GM19328 (cell line): ENCODE measurements at regions not wholly inside any gene's neighbourhood (a gene's known extent, or its start where the extent isn't known, plus 50 kb on each side); places are given as distances from the start of the nearest gene placed in this dataset.

ENCODE experiments used
- ATAC-seq: cut with Tn5 transposase; IDR thresholded peaks from one replicate; pipeline ENCODE4 v1.9.1; 2021; ENCODE audit warnings: mild to moderate bottlenecking, moderate library complexity; ENCODE audit not compliant: unreplicated experiment

DNA sequence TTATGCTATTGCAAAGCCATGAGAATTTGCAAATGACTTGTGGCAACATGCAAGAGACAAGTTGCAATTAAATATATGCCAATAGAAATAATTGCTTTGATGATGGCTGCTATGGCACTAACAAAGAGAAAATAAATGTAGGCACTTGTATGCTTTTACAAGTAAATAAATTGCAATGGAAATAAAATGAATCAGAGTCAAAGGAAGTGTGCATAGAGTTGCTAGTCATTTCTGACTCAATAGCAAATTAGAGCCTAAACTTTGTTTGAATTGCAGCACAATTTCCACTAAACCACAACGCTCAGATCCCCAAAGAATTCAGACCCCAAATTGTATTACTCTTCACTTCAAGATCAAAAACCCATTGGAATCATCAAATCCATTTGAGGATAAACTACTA lies 792.1 kb upstream of the ARGLU1 start:
- no peak for ATAC-seq

DNA sequence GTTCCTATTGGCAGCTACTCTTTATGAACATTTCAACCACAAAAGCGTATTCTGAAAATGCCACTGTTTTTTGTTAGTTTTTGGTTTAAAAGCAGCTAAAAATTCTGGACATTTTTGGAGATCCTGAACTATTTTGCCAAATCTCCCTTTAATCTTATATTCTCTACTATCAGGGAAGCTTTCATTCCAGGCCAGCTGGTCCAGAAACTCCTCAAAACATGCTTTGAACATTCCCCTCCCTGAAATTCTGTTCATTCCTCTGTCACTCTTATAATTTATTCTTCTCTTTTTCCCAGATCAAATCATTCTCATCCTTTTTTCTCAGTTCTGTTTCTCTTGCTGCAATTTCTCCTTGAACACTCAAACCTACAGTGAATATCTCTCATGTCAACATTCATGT lies 790.9 kb upstream of the ARGLU1 start:
- ATAC-seq: no peak

DNA sequence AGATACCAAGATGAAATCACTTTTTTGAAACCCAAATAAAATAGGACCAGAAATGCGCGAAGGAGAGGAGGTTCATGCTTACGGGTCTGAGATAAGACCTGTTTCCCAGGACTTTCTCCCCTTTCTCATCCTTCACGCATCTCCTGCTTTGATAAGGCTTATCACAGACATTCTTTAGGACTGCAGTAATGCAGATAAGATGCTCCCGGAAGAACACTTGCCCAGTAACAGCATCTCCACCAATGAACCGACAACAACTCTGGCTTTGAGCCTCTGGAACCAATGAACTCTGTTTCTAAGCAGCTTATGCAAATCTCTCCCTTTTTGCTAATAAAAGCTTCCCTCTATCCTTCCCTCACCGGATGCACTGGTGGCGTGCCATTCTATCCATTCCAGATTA lies 783.4 kb upstream of the ARGLU1 start:
- no peak for ATAC-seq

DNA sequence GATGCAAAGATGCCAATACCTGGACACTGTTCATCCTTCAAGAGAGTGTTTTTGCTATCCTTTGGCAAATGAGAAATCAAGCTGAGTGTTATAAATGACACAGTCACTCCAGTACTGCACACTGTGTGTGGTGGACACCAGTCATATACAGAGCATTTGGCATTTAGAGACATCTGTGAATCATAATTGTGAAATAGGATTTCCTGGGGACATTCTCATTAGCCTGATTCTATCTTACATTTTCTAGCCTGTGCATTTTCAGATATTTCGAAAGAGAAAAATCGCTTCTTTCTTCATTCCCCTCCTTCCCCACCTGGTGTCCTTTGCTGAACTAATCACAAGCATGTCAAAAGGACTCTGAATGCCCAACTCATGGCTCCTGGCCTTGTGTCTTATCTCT lies 781.0 kb upstream of the ARGLU1 start:
- ATAC-seq: no peak

DNA sequence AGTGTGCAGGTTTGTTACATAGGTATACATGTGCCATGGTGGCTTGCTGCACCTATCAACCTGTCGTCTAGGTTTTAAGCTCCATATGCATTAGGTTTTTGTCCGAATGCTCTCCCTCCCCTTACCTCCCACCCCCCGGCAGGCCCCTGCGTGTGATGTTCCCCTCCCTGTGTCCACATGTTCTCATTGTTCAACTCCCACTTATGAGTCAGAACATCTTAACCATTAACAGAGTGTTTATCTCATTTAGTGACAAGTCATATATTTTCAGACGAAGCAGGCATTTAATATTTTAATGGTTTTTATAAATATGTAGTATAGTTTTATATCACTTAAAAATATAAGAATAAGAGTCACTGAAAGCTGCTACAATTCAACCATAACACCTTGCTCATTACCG lies 780.5 kb upstream of the ARGLU1 start:
- no peak for ATAC-seq

DNA sequence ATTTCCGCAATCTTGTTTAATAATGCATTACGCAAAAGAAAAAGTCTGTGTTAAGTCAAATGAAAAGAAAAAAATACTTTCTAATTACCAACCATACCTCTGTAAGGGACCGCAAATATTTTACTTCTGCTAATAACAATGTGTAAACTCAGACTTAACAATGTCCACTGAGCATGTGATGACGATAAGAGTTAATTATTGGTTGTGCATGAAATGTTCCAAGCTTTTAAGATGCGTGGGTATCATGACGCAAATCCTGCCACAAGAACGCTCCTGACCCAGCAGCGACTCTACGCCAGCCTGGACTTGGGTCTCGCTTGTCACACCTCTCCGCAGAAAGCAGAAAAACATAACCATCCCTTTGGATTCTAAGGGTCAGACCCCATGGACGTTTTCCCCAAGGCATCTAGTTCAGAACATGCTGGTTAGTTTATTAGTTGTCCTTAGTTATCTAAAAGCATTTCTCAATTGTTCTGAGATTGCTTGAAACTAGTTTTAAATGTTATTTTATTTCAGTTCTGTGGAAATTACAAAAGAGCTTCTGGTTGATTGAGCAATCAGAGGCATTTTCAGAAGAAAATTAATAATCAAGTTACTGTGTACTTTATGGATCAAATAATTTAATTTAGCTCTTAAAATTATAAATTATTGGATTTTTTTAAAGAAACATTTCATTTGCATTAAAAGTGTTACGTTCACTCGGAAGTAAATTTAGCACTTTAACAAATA lies 779.9 kb upstream of the ARGLU1 start:
- ATAC-seq: no peak

DNA sequence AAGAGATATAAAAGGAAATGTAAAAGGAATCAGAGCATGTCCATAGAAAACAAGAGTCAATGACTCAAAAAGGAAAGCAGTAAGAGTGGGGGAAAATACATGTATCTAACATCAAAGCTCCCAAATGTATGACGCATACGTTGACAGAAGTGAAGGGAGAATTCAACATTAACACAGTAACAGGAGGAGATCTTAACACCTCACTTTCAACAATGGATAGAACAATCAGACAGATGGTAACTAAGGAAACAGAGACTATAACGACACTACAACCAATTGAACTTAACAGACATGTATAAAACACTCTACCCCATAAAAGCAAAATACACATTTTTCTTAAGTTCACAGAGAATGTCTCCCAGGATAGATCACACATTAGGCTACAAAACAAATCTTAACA lies 774.8 kb upstream of the ARGLU1 start:
- ATAC-seq: no peak

DNA sequence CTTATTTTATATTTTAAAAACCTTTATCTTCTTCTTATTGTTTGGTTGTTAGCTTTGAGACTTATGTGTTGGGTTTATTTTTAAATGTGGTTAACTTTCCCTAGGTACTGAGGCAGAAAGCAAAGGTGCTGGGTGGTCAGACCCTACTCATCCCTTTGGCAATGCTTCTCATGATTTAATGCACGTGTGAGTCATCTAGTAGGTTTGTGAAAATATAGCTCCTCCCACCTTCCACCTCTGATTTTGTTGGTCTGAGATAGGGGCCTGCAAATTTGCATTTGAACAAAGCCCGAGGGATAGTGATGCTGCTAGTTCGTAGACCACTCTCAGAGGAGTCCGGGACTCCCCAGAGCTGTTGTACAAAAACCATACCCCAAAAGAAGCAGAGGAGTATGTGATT lies 771.3 kb upstream of the ARGLU1 start:
- no peak for ATAC-seq

DNA sequence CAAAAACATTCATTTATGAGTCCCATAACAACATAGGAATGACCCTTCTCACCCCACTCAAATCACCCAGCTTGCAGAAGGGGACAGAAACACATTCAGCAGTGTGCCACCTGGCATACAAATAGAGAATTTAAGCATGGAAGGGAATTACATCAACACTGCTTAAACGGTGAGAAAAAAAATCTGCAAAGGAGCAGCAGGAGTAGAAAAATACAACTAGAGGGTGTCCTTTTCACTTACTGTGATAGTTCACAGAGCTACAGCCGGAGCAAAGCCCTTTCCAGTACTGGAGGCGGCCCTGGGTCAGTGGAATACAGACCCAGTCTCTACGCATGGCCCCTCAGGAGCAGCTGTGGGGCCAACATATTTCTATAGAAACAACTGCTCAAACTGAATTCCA lies 764.3 kb upstream of the ARGLU1 start:
- ATAC-seq: no peak

DNA sequence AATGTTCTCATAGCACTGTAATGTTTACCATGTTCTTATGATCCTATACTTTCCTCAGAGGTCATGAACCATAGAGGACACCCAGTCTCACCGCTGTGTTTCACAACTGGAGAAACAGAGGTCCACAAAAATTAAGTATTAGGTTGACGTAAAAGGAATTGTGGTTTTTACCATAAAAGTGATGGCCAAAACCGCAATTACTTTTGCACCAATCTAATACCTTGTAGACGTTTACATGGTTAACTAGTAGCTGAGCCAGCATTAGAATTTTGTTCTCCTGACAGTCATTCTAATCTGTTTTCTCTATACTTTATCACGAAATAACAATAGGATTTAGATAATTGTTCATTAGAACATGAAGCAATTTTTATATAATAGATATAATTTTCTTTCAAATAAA lies 763.4 kb upstream of the ARGLU1 start:
- no peak for ATAC-seq

DNA sequence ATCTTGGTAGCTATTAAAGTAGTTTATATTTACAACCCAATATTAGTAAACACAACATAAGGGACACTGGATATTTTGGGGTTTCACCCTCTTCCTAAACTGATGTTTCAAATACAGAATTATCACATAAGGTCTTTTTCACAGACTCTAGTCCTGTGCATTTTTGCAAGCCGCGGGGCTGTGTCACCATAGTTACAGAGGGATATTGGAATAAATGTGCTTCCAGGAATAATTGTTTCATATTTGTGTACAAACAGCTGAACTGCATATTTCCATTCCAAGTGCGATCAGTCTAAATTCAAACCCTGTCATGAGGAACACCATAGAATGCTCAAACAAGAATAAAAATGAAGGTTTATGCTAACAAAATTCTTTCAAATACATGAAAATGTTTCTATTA lies 762.5 kb upstream of the ARGLU1 start:
- ATAC-seq: no peak

DNA sequence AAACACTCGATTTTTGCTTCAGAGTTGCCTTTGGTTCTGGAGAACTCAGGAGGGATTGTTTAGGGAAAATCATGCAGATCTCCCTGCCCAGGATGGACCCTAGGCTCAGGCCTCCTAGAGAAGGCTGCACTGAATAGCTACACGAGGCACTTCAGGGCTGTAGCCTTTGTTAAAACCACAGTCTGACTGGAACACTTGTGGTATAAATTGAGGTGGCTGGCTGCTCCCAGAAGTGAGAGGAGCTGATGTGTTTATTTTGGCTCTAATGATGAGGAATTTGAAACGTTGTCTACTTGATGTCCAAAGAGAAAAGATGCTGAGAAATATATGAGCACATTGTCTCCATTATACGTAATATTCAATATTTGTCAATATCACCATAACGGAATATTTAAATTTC lies 762.1 kb upstream of the ARGLU1 start:
- no peak for ATAC-seq

DNA sequence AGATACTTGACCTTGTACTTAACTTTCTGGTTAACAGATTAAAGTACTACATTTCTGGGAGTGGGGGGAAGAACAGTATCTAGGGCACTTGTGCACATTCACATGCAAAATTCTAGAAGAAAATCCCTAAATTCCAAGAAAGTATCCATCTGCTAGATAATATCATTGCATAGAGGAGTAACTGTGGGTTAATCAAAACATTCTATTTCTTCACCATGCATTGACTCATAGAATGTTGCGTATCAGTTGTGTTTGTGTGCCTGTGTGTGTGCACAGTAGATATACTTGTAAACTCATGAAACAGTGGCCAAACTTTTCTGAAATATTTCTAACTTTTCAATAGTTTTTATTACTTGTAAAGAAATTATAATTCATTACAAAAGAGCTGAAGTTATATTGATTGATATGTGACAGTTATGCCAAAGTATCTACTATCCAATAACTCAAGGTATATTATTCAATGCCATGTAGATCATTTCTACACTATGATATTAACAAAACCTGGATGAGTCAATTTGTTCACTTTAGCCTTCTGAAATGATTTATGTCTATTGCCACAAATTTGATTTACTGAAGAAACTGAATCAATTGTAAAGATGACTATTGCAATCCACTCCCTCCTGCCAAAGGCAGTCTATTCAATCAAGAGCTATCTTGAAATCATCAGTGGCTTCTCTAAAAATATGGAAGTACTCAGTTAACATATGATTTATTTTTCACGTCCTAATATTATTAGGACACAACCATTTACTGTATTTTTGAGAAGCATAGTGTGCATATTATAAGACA lies 756.7 kb upstream of the ARGLU1 start:
- no peak for ATAC-seq

DNA sequence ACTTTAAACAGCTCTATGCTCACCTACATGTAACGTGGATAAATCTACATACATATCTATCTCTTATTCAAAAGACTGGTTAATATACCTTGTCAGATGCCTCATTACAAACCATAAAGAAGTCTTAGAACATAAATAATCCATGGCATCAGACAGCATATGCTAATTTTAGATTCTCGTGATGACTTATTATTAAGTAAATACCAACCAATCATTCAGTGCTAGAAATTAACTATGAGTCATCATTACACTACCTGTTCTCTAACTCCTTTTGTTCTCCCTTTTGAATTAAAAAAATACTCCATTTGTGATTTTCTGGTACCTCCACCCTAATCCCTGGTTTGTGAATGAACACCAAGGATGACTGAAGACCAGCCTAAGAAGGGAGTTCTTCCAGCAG lies 754.3 kb upstream of the ARGLU1 start:
- no peak for ATAC-seq

DNA sequence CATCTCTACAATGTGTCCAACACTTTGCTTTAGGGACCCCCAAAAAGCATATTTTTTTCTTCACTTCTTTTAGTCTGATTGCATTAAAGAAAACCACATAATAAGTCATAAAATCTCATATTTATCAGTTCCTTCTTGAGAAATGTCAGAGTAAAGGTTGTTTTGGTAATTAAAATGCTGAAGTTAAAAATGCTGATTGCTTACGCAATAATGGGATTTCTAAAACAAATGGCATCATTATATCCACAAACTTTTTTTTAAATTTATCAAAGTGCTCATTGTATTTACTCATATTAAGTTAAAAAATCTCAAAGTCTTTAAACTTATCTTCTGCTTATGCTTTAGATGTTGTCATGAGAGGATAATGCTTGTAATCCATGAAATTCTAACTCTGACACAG lies 737.2 kb upstream of the ARGLU1 start:
- no peak for ATAC-seq

DNA sequence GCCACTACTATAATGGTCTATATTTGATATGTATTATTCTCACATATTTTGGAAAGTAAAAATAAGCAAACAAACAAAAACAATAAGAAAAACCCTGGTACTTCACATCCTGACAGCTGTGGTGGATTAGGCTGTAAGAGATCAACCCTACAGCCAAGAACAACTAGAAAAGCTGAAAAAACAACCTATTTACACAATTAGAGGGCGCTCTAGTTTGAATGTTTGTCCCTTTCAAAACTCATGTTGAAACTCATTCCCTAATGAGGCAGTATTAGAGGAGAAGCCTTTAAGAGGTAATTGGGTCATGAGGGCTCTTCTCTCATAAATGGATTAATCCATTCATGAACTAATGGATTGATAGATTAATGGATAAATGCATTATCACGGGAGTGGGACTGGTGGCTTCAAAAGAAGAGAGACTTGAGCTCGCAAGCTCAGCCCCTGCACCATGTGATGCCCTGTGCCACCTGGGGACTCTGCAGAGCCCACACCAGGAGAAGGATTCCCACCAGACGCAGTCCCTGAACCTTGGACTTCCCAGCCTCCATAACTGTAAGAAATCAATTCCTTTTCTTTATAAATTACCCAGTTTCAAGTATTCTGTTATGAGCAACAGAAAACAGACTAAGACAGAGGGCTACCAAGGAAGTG lies 733.9 kb upstream of the ARGLU1 start:
- ATAC-seq: no peak

DNA sequence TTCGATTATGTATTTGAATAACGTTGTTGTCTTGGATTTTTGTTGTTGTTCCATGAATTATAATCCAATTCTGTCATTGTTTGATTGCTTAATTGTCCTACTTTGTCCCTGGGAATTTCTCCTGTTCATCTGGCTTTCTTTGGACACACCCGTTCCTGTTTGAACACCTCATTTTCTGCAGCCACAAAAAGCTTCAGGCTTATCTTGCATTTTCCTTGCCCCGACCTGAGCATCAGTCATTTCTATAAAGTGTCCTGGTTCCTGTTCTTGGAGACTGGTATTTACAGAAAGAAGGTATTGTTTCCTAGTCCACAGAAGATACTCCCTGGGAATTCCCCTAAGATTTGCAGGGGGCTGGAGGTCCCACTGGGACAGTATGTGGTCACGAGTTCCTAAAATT lies 731.8 kb upstream of the ARGLU1 start:
- ATAC-seq: no peak

DNA sequence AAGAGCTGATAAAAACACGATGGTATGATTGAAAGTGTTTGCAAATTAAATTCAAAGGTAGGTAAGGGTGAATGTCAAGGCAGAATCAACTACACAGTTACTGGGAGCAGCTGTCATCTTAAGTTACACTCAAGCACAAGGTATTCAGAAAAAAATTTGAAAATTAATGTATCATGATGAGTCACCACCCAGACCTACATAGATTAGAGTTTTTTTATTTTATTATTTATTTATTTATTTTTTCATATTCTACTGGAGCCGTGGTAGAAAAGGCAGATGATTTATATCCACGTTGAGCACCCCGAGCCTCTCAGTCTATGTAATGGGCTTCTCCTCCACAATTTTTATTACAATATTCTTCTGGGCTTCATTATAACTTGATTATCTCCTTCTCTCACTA lies 728.9 kb upstream of the ARGLU1 start:
- no peak for ATAC-seq

DNA sequence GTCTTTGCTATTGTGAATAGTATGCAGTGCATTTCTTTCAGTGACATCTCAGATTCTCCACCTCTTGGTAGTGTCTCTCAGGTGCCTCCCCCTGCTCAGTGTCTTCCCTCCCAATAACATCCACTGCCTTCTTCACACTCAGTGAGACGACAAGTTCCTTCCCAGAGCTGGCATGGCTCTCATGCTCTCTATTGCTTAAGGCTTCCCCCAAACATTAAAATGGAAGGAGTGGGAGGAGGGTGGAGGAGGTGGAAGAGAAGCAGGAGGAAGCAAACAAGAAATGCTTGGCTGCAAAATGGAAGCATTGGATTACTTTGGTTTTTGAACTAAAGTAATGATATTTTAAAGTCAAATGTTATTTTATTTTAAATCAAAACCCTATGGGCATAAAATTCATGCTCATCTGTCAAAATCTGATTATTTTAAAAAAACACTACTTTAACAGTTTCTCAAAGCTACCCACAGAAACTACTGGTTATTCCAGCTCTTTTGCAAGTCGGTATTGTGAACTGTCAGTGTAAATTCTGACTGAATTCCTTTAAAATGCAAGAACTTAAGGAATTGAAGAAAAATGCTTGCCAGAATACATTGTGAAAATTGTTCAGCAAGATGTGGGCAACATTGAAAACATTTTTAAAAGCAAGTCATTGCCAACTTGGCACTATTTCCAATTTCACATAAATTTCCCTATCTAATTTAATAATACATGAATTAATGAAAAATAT lies 727.6 kb upstream of the ARGLU1 start:
- ATAC-seq: no peak

DNA sequence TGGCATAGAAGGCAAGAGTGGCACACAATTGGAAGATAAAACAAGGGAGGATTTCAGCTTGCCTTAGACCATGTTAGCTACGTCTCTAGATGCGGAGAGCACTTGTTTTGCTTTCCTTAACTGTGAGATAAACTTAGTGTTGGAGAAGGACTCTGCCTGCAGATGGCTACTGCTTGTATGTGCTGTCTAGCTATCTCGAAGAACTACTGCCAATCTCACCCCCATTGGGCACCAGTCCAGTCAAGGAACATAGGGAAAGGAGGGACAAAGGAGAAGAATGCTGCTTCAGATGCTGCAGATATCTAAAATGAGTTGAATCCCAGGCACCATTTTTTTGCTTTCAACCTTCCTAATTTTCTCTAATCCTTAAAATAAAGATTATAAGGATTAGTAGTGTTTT lies 726.0 kb upstream of the ARGLU1 start:
- ATAC-seq: no peak

DNA sequence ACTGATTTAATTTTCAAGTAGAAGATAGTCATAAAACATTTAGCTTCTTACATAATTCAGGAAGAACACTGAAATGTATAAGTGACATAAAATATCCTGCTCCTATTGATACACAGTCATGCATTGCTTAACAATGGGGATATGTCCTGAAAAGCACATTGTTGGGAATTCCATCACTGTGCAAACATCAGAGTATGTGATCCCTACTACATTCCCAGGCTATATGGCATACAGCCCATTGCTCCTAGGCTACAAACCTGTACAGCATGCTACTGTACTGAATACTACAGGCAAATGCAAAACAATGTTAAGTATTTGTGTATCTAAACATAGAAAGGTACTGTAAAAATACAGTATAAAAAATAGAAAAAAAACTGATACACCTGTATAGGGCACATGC lies 723.9 kb upstream of the ARGLU1 start:
- ATAC-seq: no peak

DNA sequence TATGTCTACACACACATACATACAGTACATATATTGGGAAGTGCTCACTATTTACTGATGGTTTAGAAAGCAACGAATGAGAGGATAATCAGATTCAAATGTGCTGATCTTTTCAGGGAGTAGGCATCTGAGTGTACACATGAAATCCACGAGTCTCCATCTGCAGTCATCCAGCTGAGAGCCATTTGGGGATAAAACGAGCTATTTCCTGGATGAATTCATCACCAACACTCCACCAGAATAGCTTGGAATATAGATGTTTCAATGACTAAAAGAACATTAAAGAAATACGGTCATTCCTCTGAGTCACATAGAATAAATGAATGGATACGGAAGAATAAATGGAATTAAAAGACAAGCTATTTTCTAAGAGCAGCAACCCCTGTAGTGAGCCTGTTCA lies 721.6 kb upstream of the ARGLU1 start:
- no peak for ATAC-seq
